Endothelial cell (in vitro differentiated cells): ENCODE measurements at regions not wholly inside any gene's neighbourhood (a gene's known extent, or its start where the extent isn't known, plus 50 kb on each side); places are given as distances from the start of the nearest gene placed in this dataset.

Experiments used
- DNase-seq: peaks from one replicate; pipeline ENCODE4 v3.0.0; 2021; ENCODE audit warnings: low spot score
- H3K27ac Mint-ChIP-seq: one replicate; pipeline ENCODE4 v1.8.0; 2021; ENCODE audit warnings: mixed read lengths, inconsistent platforms; ENCODE audit not compliant: unreplicated experiment
- H3K27me3 Mint-ChIP-seq: one replicate; pipeline ENCODE4 v1.8.0; 2021; ENCODE audit warnings: mild to moderate bottlenecking, moderate library complexity, mixed read lengths, inconsistent platforms; ENCODE audit not compliant: unreplicated experiment
- H3K36me3 Mint-ChIP-seq: one replicate; pipeline ENCODE4 v1.8.0; 2021; ENCODE audit warnings: mild to moderate bottlenecking, low read depth, mixed read lengths, inconsistent platforms; ENCODE audit not compliant: unreplicated experiment
- H3K4me1 Mint-ChIP-seq: one replicate; pipeline ENCODE4 v1.8.0; 2021; ENCODE audit warnings: mild to moderate bottlenecking, mixed read lengths, inconsistent platforms; ENCODE audit not compliant: unreplicated experiment
- H3K4me3 Mint-ChIP-seq: one replicate; pipeline ENCODE4 v1.8.0; 2021; ENCODE audit warnings: mild to moderate bottlenecking, mixed read lengths, inconsistent platforms; ENCODE audit not compliant: unreplicated experiment
- H3K9me3 Mint-ChIP-seq: one replicate; pipeline ENCODE4 v1.8.0; 2021; ENCODE audit warnings: mixed read lengths, inconsistent platforms; ENCODE audit not compliant: unreplicated experiment
- TF ChIP-seq, protein P1 (sequence below): fragments of 200-600 bp; sonication (generic); IDR thresholded peaks from one replicate; pipeline ENCODE4 v1.5.0; 2021; ENCODE audit warnings: antibody characterized with exemption; ENCODE audit not compliant: unreplicated experiment

DNA sequence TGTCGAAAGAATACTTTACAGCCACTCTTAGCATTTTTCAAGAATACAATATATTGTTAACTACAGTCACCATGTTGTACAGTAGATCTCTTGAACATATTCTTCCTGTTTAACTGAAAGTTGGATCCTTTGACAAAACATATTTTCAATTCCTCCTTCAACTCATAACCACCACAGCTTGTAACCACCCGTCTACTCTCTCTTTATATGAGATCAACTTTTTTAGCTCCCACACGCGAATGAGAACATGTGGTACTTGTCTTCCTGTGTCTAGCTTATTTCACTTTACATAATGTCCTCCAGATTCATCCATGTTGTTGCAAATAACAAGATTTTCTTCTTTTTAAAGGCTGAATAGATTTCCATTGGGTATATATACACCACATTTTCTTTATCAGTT lies 338.3 kb upstream of the IGFBP7 start:
- Mint-ChIP-seq H3K27ac (no peak overlapping the region), H3K9me3 (no peaks in the 10 kb centered on the region), H3K36me3 (no peaks in the 10 kb centered on the region), H3K4me1 (no peaks in the 10 kb centered on the region), H3K27me3 (no peaks in the 10 kb centered on the region), H3K4me3 (no peak overlapping the region)
- no peak for DNase-seq
- TF ChIP-seq, protein P1, sequence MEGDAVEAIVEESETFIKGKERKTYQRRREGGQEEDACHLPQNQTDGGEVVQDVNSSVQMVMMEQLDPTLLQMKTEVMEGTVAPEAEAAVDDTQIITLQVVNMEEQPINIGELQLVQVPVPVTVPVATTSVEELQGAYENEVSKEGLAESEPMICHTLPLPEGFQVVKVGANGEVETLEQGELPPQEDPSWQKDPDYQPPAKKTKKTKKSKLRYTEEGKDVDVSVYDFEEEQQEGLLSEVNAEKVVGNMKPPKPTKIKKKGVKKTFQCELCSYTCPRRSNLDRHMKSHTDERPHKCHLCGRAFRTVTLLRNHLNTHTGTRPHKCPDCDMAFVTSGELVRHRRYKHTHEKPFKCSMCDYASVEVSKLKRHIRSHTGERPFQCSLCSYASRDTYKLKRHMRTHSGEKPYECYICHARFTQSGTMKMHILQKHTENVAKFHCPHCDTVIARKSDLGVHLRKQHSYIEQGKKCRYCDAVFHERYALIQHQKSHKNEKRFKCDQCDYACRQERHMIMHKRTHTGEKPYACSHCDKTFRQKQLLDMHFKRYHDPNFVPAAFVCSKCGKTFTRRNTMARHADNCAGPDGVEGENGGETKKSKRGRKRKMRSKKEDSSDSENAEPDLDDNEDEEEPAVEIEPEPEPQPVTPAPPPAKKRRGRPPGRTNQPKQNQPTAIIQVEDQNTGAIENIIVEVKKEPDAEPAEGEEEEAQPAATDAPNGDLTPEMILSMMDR, result no peak

DNA sequence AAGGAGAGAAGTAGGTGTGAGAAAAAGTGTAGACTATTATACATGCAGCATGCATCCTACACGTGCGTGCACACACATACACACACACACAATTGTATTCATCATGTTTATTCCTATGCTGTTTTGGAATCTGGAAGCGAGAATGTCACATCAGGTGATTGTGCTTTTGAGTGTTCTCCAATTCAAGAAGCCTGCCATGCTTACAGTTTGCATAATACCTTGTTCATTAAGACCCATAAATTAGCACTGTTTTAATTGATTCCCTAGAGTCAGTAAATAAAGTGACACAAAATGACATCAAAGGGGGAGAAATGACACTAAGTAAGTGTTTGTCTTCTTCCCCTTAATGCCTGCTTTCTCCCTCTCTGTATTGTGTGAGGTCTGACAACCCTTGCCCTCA lies 336.1 kb upstream of the IGFBP7 start:
- Mint-ChIP-seq H3K36me3 (no peaks in the 10 kb centered on the region), H3K27me3 (no peaks in the 10 kb centered on the region), H3K4me3 (no peak overlapping the region), H3K4me1 (no peaks in the 10 kb centered on the region), H3K9me3 (no peaks in the 10 kb centered on the region), H3K27ac (no peak overlapping the region)
- TF ChIP-seq, protein P1, result no peak
- no peak for DNase-seq

DNA sequence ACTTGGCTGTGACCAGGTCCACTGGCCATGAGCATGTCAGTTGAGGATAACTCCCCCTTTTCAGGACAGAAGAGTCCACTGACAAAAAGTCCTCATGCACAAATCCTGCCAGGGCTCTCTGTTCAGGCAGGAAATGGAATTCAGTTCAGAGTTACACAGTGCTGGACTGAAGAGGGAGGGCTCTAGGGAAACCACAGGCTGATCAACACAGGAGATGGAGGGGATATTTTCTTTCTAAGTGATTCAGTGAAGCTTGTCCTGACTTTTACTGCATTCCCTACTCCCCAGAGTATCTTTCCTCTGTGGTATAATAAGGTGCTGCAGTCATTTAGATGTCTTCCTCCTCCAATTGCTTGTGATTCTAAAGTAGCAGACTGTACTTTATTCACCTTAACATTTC lies 335.5 kb upstream of the IGFBP7 start:
- Mint-ChIP-seq H3K9me3 (no peaks in the 10 kb centered on the region), H3K4me1 (no peaks in the 10 kb centered on the region), H3K4me3 (no peak overlapping the region), H3K36me3 (no peaks in the 10 kb centered on the region), H3K27ac (no peak overlapping the region), H3K27me3 (no peaks in the 10 kb centered on the region)
- TF ChIP-seq, protein P1, result no peak
- no peak for DNase-seq

DNA sequence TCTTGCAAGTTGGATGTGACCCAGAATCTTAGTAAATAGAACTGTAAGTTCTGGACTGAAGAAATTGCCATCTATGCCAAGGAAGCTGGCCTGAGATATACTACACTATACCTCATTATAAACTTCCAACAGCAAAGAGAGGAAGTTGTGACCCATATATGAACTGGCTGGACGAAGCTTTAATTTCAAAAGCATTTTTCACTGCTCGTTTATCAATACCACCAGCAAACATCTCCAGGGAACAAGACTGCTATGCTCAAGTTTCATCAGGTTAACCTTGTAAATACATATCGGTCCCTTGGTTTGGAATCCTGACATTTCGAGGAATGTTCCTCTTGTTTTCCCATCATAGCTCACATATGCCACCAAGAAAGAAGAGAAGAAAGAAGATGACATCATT lies 334.5 kb upstream of the IGFBP7 start:
- Mint-ChIP-seq H3K9me3 (no peaks in the 10 kb centered on the region), H3K27ac (no peak overlapping the region), H3K27me3 (no peaks in the 10 kb centered on the region), H3K36me3 (no peaks in the 10 kb centered on the region), H3K4me3 (no peak overlapping the region), H3K4me1 (no peaks in the 10 kb centered on the region)
- TF ChIP-seq, protein P1, result no peak
- DNase-seq, result no peak

DNA sequence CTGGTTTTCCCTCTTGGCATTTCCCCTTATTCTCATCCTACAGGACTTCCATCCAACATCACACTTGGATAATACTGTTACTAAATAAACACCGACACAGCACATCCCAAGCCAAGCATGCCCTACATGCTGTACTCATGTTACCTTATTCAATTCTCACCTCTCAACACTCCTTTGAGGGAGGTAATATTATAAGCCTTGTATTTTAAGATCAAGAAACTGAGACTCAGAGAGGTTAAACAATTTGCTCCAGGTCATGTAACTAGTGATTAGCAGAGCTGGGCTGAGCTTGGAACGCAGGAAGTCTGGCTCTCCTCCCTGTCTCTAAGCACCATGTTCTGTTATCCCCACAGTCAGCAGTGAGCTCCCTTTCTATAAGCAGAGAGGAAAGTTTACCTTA lies 333.6 kb upstream of the IGFBP7 start:
- H3K27ac Mint-ChIP-seq, result no peak overlapping the region
- H3K4me1 Mint-ChIP-seq, result no peaks in the 10 kb centered on the region
- H3K9me3 Mint-ChIP-seq, result no peaks in the 10 kb centered on the region
- TF ChIP-seq, protein P1, result no peak
- H3K4me3 Mint-ChIP-seq, result no peak overlapping the region
- H3K36me3 Mint-ChIP-seq, result no peaks in the 10 kb centered on the region
- no peak for DNase-seq
- no peaks in the 10 kb centered on the region for H3K27me3 Mint-ChIP-seq
